ENCODE measurements at regions not wholly inside any gene's neighbourhood (a gene's known extent, or its start where the extent isn't known, plus 50 kb on each side); places are given as distances from the start of the nearest gene placed in this dataset.

GRCh38 chr3:168187233-168187632 lies 91.5 kb upstream of the GOLIM4 start:
- H4K20me1 ChIP-seq (ENCODE audit: insufficient read depth, low read length) = no peaks in the 10 kb centered on the region
- H3K27ac ChIP-seq (ENCODE audit: low read depth, low read length, poor library complexity, severe bottlenecking) = no peak overlapping the region
- no peak overlapping the region for H3K9ac ChIP-seq (ENCODE audit: low read length)
- H3K79me2 ChIP-seq (ENCODE audit: insufficient read depth, low read length) = no peaks in the 10 kb centered on the region
- H2AFZ ChIP-seq (ENCODE audit: low read length) = no peak overlapping the region
- H3K4me2 ChIP-seq (ENCODE audit: low read length) = no peak overlapping the region
- H3K27me3 ChIP-seq (ENCODE audit: insufficient read depth, low read length) = no peaks in the 10 kb centered on the region
- TF ChIP-seq EZH2 (IDR thresholded peaks at IDR 0.05; ENCODE audit: borderline replicate concordance, low read length) (no peak), CTCF (IDR thresholded peaks at IDR 0.05; ENCODE audit: low read length) (no peak)
- H3K4me3 ChIP-seq (ENCODE audit: low read depth, low read length, poor library complexity, severe bottlenecking) = no peak overlapping the region
- no peaks in the 10 kb centered on the region for H3K4me1 ChIP-seq (ENCODE audit: insufficient read depth, low read length, severe bottlenecking)
- no peaks in the 10 kb centered on the region for H3K9me3 ChIP-seq (ENCODE audit: low read length)
- H3F3A ChIP-seq (ENCODE audit: insufficient read depth, low read length) = no peaks in the 10 kb centered on the region
- no peaks in the 10 kb centered on the region for H3K9me2 ChIP-seq (ENCODE audit: low read depth, low read length)
- no peaks in the 10 kb centered on the region for H3K36me3 ChIP-seq (ENCODE audit: insufficient read depth, low read length)

DNA sequence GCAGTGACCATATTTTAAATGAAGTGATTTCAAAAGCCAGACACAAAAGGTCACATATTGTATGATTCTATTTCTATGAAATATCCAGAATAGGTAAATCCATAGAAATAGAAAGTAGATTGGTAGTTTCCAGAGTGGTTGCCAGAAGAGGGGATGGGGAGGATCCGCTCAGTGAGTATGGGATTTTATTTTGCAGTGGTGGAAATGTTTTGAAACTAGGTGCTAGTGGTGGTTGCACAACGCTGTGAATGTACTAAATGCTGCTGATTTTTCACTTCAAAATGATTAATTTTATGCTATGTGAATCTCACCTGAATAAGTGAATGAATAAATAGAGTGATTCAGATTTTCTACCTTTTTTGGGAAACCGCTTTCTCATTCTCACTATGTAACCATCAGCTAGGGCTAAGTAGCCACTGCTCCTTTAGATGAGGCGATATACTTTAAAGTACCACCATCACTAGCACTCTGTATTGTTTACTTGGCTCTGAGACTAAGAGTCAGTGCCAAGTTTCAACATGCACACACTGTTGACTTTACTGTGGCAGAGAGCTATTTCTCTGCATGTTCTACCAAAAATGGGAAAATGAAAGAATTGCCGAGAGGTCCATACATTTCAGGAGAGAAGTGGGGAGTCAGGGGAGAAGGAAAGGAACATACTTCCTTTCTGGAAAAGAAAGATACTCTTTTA lies 90.7 kb upstream of the GOLIM4 start:
- Histone ChIP-seq H3F3A (ENCODE audit: insufficient read depth, low read length) (no peaks in the 10 kb centered on the region), H4K20me1 (ENCODE audit: insufficient read depth, low read length) (no peaks in the 10 kb centered on the region), H3K9me2 (ENCODE audit: low read depth, low read length) (no peaks in the 10 kb centered on the region), H3K27me3 (ENCODE audit: insufficient read depth, low read length) (no peaks in the 10 kb centered on the region), H2AFZ (ENCODE audit: low read length) (no peak overlapping the region), H3K9me3 (ENCODE audit: low read length) (no peaks in the 10 kb centered on the region), H3K36me3 (ENCODE audit: insufficient read depth, low read length) (no peaks in the 10 kb centered on the region), H3K79me2 (ENCODE audit: insufficient read depth, low read length) (no peaks in the 10 kb centered on the region), H3K4me2 (ENCODE audit: low read length) (no peak overlapping the region), H3K27ac (ENCODE audit: low read depth, low read length, poor library complexity, severe bottlenecking) (no peak overlapping the region), H3K9ac (ENCODE audit: low read length) (no peak overlapping the region), H3K4me3 (ENCODE audit: low read depth, low read length, poor library complexity, severe bottlenecking) (no peak overlapping the region), H3K4me1 (ENCODE audit: insufficient read depth, low read length, severe bottlenecking) (no peaks in the 10 kb centered on the region)
- no peak for TF ChIP-seq EZH2 (IDR thresholded peaks at IDR 0.05; ENCODE audit: borderline replicate concordance, low read length)
- no peak for TF ChIP-seq CTCF (IDR thresholded peaks at IDR 0.05; ENCODE audit: low read length)

DNA sequence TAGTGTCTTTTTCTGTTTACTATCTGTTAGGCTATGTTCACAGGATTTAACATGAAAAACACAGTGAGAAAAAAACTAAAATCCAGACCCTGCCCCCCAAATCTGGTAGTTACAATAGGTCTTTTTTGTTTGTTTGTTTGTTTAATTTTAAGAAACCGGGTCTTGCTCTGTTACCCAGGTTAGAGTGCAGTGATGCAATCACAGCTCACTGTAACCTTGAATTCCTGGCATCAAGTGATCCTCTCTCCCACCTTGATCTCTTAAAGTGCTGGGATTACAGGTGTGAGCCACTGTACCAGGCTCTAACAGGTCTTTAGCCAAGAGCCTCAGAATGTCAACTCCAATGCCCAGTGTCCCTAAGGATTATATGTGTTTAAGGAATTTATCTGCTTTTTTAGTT lies 88.0 kb upstream of the GOLIM4 start:
- Histone ChIP-seq H3K79me2 (ENCODE audit: insufficient read depth, low read length) (no peaks in the 10 kb centered on the region), H3F3A (ENCODE audit: insufficient read depth, low read length) (no peaks in the 10 kb centered on the region), H3K27ac (ENCODE audit: low read depth, low read length, poor library complexity, severe bottlenecking) (no peak overlapping the region), H3K36me3 (ENCODE audit: insufficient read depth, low read length) (no peaks in the 10 kb centered on the region), H3K9me3 (ENCODE audit: low read length) (no peaks in the 10 kb centered on the region), H3K27me3 (ENCODE audit: insufficient read depth, low read length) (no peaks in the 10 kb centered on the region), H3K4me1 (ENCODE audit: insufficient read depth, low read length, severe bottlenecking) (no peaks in the 10 kb centered on the region), H2AFZ (ENCODE audit: low read length) (no peak overlapping the region), H3K4me2 (ENCODE audit: low read length) (no peak overlapping the region), H4K20me1 (ENCODE audit: insufficient read depth, low read length) (no peaks in the 10 kb centered on the region), H3K9me2 (ENCODE audit: low read depth, low read length) (no peaks in the 10 kb centered on the region), H3K9ac (ENCODE audit: low read length) (no peak overlapping the region), H3K4me3 (ENCODE audit: low read depth, low read length, poor library complexity, severe bottlenecking) (no peak overlapping the region)
- TF ChIP-seq EZH2 (IDR thresholded peaks at IDR 0.05; ENCODE audit: borderline replicate concordance, low read length) (no peak), CTCF (IDR thresholded peaks at IDR 0.05; ENCODE audit: low read length) (no peak)
